K562 (cell line): ENCODE measurements at regions not wholly inside any gene's neighbourhood (a gene's known extent, or its start where the extent isn't known, plus 50 kb on each side); places are given as distances from the start of the nearest gene placed in this dataset.

ENCODE experiments used
- ATAC-seq: fragments of 200-7000 bp; cut with Tn5 transposase; 3 replicates; pipeline ENCODE4 v1.9.1; 2020; ENCODE audit warnings: moderate library complexity
- BruUV-seq: library from RNA; stranded (reverse); fragments of 400-500 nt; replicated peaks from 2 replicates; lab custom pipeline; 2021; lab: Mats Ljungman, UMichigan
- CTCF ChIA-PET: fragments of 300-600 bp; formaldehyde crosslinking; extraction: SDS; loops from one replicate; lab custom pipeline; 2021; ENCODE audit warnings: low intra/inter-chr PET ratio; lab: Yijun Ruan, JAX
- POLR2A ChIA-PET: fragments of 300-600, 350-650 bp; sonication (Branson Sonifier 250); formaldehyde crosslinking; extraction: SDS; loops from one replicate; lab custom pipeline; 2021; ENCODE audit warnings: antibody characterized with exemption, inconsistent platforms; lab: Yijun Ruan, JAX
- DNase-seq, 4 experiments: peaks; one replicate each; pipeline versions ENCODE4 v3.0.0 to v3.0.0-alpha.2; 2011 to 2018; ENCODE audit warnings: low spot score in 3 of 4, mixed read lengths in 3 of 4; ENCODE audit errors: extremely low read depth in 1 of 4
- FAIRE-seq: peaks from 2 replicates; lab custom pipeline; 2011; peaks lifted over from hg19 to GRCh38; lab: Jason Lieb, UNC
- H2AFZ ChIP-seq: 2 replicates; pipeline ENCODE4 v1.6.0; 2011; ENCODE audit warnings: low read depth, low read length, control low read depth, inconsistent platforms
- H3K27ac ChIP-seq: fragments of 200-600 bp; 3 replicates; pipeline ENCODE4 v1.8.0; 2011; ENCODE audit warnings: low read depth, mild to moderate bottlenecking, control low read depth, inconsistent platforms, low read length, moderate library complexity, mixed read lengths; ENCODE audit errors: extremely low read depth
- H3K27me3 ChIP-seq, 2 experiments: fragments of 300-600 bp in 1 of 2; 2 replicates in 1 of 2; 3 replicates in 1 of 2; pipeline versions ENCODE4 v1.6.0 to v1.8.0; 2011; ENCODE audit warnings: inconsistent platforms in 2 of 2, low read length in 2 of 2, mild to moderate bottlenecking in 1 of 2, mixed read lengths in 1 of 2, moderate library complexity in 1 of 2; ENCODE audit not compliant: control insufficient read depth in 2 of 2, insufficient read depth in 2 of 2
- H3K36me3 ChIP-seq: fragments of 300-600 bp; 3 replicates; pipeline ENCODE4 v1.8.0; 2011; ENCODE audit warnings: mild to moderate bottlenecking, low read length, inconsistent platforms; ENCODE audit not compliant: control insufficient read depth, insufficient read depth
- H3K4me1 ChIP-seq, 2 experiments: fragments of 200-600 bp in 1 of 2; replicated peaks in 1 of 2; 2 replicates in 1 of 2; 3 replicates in 1 of 2; pipeline versions ENCODE4 v1.5.1 to v1.8.0; 2011; ENCODE audit warnings: inconsistent platforms in 2 of 2, low read length in 2 of 2, mild to moderate bottlenecking in 1 of 2, mixed read lengths in 1 of 2, moderate library complexity in 1 of 2; ENCODE audit not compliant: control insufficient read depth in 2 of 2, insufficient read depth in 2 of 2
- H3K4me2 ChIP-seq: 2 replicates; pipeline ENCODE4 v1.6.1; 2011; ENCODE audit warnings: low read length, control low read depth, inconsistent platforms, mixed read lengths; ENCODE audit not compliant: insufficient read depth
- H3K4me3 ChIP-seq: fragments of 200-600 bp; sonication (generic), shearing (Covaris generic); 2 replicates; pipeline ENCODE4 v1.5.1; 2016; ENCODE audit warnings: control low read depth, inconsistent platforms
- H3K79me2 ChIP-seq: fragments of 200-600 bp; 3 replicates; pipeline ENCODE4 v1.8.0; 2011; ENCODE audit warnings: low read length, inconsistent platforms; ENCODE audit not compliant: control insufficient read depth, insufficient read depth
- H3K9ac ChIP-seq, 2 experiments: 2 replicates each; pipeline versions ENCODE4 v1.6.0 to v1.6.1; 2011; ENCODE audit warnings: low read depth in 2 of 2, low read length in 2 of 2, control low read depth in 1 of 2, inconsistent platforms in 1 of 2, mild to moderate bottlenecking in 1 of 2, mixed read lengths in 1 of 2; ENCODE audit not compliant: insufficient read depth in 1 of 2
- H3K9me1 ChIP-seq: one replicate; pipeline ENCODE4 v1.6.0; 2011; ENCODE audit warnings: inconsistent platforms, mild to moderate bottlenecking, low read length, moderate library complexity; ENCODE audit not compliant: control insufficient read depth, insufficient read depth
- H3K9me3 ChIP-seq: replicated peaks from 2 replicates; pipeline ENCODE4 v1.5.1; 2011; ENCODE audit warnings: low read depth, low read length, inconsistent platforms; ENCODE audit not compliant: control insufficient read depth, insufficient read depth
- H4K20me1 ChIP-seq: replicated peaks from 2 replicates; pipeline ENCODE4 v1.6.1; 2011; ENCODE audit warnings: low read length, inconsistent platforms, mixed read lengths; ENCODE audit not compliant: control insufficient read depth, insufficient read depth
- ADNP ChIP-seq: fragments of 200-800 bp; sonication (Bioruptor generic); IDR thresholded peaks from 2 replicates; pipeline ENCODE4 v1.6.1; 2016; ENCODE audit warnings: missing genetic modification characterization, missing compliant biosample characterization
- BCL6 ChIP-seq: fragments of 250-450 bp; sonication (Bioruptor Pico); IDR thresholded peaks from 2 replicates; pipeline ENCODE4 v1.4.0; 2020
- C11orf30 ChIP-seq: fragments of 450-650 bp; IDR thresholded peaks from 2 replicates; pipeline ENCODE4 v1.6.1; 2016; ENCODE audit warnings: low read depth, mild to moderate bottlenecking
- MXI1 ChIP-seq: IDR thresholded peaks from 2 replicates; pipeline ENCODE4 v1.6.1; 2011; ENCODE audit warnings: low read depth, mild to moderate bottlenecking, improper control_type of control experiment, low read length
- NFATC3 ChIP-seq: fragments of 450-650 bp; IDR thresholded peaks from 2 replicates; pipeline ENCODE4 v1.6.1; 2017; ENCODE audit warnings: mild to moderate bottlenecking
- PHB2 ChIP-seq: fragments of 450-650 bp; IDR thresholded peaks from 2 replicates; pipeline ENCODE4 v1.6.1; 2017; ENCODE audit warnings: low read depth
- PHF8 ChIP-seq: fragments of 200-600 bp; sonication (generic); IDR thresholded peaks from 2 replicates; pipeline ENCODE4 v1.6.1; 2012; ENCODE audit warnings: mixed run types, mild to moderate bottlenecking, inconsistent platforms, low read length, moderate library complexity, borderline replicate concordance
- PRMT5 ChIP-seq: sonication (generic); formaldehyde crosslinking; IDR thresholded peaks from 2 replicates; pipeline ENCODE4 v1.5.0; 2020; ENCODE audit warnings: missing genetic modification reagents
- RBBP5 ChIP-seq: fragments of 200-600 bp; sonication (generic); IDR thresholded peaks from 2 replicates; pipeline ENCODE4 v1.6.1; 2012; ENCODE audit warnings: borderline replicate concordance, mild to moderate bottlenecking, low read length, control low read depth, inconsistent platforms; ENCODE audit not compliant: insufficient read depth, poor library complexity, severe bottlenecking
- SMAD3 ChIP-seq: fragments of 450-650 bp; formaldehyde crosslinking; conservative IDR thresholded peaks from 2 replicates; pipeline ENCODE4 v1.4.0; 2020; ENCODE audit warnings: mild to moderate bottlenecking
- SRSF3 ChIP-seq: fragments of 200-400 bp; formaldehyde crosslinking; IDR thresholded peaks from 2 replicates; pipeline ENCODE4 v1.6.1; 2016; ENCODE audit warnings: mild to moderate bottlenecking, low read length, moderate library complexity; ENCODE audit not compliant: insufficient read depth
- TAF7 ChIP-seq: fragments of 450-650 bp; IDR thresholded peaks from 2 replicates; pipeline ENCODE4 v1.6.1; 2016; ENCODE audit warnings: missing genetic modification characterization, missing compliant biosample characterization
- TAF9B ChIP-seq: fragments of 450-650 bp; IDR thresholded peaks from 2 replicates; pipeline ENCODE4 v1.6.1; 2018; ENCODE audit warnings: mild to moderate bottlenecking; ENCODE audit not compliant: partially characterized antibody
- ZNF124 ChIP-seq: sonication (generic); formaldehyde crosslinking; IDR thresholded peaks from 2 replicates; pipeline ENCODE4 v1.8.1; 2022; ENCODE audit warnings: missing genetic modification reagents
- WGBS: fragments of 100-300 bp; shearing (Covaris generic); methylation state at CpG from one replicate; pipeline ENCODE4 v1.1.6; 2016; ENCODE audit warnings: low coverage, mixed read lengths; ENCODE audit not compliant: insufficient coverage; ENCODE audit errors: missing lambda C conversion rate; 5-methylcytosine and 5-hydroxymethylcytosine counted together
- in situ Hi-C: fragments of 300-500 bp; cut with MboI; formaldehyde crosslinking; loops from 4 replicates; pipeline ENCODE4 v1.15.0; 2018; ENCODE audit warnings: inconsistent platforms, mixed read lengths
- intact Hi-C: fragments of 100-400 bp; cut with micrococcal nuclease; formaldehyde crosslinking; loops from 2 replicates; pipeline ENCODE4 v1.14.2; 2022
- TF ChIP-seq, protein P1 (sequence below): fragments of 200-400 bp; formaldehyde crosslinking; IDR thresholded peaks from 2 replicates; pipeline ENCODE4 v1.6.1; 2017; ENCODE audit warnings: mild to moderate bottlenecking, low read depth, low read length, moderate library complexity

DNA sequence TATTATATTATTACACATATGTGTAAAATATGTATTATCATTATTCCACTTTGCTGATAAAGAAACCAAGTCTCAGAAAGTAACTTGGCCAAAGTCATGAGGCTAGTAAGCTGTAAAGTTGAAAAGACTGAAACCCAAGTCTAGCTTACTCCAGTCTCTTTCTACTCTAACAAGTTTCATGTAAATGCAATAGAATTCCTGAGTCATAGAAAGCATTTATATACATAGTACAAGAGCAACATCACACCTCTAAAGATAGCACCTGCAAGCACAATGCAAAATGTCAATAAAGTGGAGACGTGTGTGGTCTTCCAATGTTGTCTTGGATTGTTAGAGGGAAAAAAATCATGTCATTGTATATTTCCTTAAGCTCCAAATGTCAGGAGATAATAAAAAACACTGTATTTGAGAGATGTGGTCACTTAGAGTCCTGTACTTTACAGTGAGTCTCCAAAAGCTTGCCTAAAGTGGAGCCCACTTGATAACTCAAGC lies 430.3 kb upstream of the NRP1 start (continued):
- TF ChIP-seq BCL6 (CRISPR knock-in tag) (no peak), PRMT5 (CRISPR knock-in tag) (no peak), RBBP5 (no peak)

DNA sequence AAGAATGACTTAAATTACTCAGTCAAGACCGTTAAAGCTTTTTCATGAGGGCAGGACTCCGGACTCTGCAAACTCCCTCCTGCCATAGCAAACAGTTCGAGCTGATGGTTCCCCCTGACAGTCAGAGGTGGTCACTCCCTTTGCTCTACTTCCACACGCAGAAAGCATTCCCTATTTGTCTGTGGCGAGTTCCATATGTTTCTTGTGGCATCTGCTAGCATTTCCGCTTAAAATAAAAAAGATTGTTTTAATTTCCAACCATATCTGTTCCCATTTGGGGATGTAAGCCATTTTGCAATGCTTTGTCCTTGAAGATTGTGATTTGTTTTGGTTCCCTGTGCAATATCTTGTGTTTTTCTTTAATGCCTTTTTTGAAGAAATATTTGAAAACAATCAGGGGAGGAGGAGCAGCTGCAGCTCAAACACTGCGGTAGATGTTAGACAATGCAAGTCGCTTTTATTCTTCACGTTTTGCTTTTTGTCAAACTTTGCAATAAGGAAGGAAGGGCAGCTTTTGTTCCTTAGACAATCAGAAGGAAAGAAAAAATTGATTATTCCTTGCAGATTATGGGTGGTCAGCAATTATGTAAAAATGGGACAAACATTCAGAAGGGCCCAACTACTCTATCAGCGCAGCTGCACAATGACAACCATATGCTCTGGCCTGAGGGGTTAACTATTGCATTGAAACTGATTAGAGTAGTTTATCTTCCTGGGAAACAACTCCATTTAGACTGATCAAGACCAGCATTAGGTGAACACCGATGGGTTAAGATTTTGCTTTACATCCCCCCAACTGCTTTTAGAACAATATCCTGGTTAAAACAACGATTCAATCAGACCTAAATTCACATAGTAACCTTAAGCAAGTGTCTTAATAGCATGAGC lies 425.8 kb upstream of the NRP1 start:
- no peaks in the 10 kb centered on the region for H3K79me2 ChIP-seq
- ChIA-PET POLR2A (interaction anchor here (0.6 to 0.9 kb wide), 2 partner anchors 28 to 799 kb away, joined by 3 to 4 read pairs; no protein-coding TSS in a partner anchor), CTCF (no interaction called here)
- no peaks in the 10 kb centered on the region for H3K9me1 ChIP-seq
- no peak overlapping the region for H3K4me3 ChIP-seq
- intact Hi-C loops: no loop called here
- no peaks in the 10 kb centered on the region for H3K9me3 ChIP-seq
- 1% methylated on average over 12 of the region's 12 CpGs for WGBS
- BruUV-seq: no TSS peak
- H3K4me1 ChIP-seq: no peaks in the 10 kb centered on the region
- no peak overlapping the region for H2AFZ ChIP-seq
- ATAC-seq (no peak), DNase-seq (no peak), FAIRE-seq (no peak)
- TF ChIP-seq ZNF124 (CRISPR knock-in tag): no peak
- TF ChIP-seq TAF7 (tag): no peak
- TF ChIP-seq ADNP (tag): no peak
- TF ChIP-seq PHB2: no peak
- TF ChIP-seq SMAD3 (CRISPR knock-in tag): no peak
- no peak for TF ChIP-seq PHF8
- TF ChIP-seq, protein P1, sequence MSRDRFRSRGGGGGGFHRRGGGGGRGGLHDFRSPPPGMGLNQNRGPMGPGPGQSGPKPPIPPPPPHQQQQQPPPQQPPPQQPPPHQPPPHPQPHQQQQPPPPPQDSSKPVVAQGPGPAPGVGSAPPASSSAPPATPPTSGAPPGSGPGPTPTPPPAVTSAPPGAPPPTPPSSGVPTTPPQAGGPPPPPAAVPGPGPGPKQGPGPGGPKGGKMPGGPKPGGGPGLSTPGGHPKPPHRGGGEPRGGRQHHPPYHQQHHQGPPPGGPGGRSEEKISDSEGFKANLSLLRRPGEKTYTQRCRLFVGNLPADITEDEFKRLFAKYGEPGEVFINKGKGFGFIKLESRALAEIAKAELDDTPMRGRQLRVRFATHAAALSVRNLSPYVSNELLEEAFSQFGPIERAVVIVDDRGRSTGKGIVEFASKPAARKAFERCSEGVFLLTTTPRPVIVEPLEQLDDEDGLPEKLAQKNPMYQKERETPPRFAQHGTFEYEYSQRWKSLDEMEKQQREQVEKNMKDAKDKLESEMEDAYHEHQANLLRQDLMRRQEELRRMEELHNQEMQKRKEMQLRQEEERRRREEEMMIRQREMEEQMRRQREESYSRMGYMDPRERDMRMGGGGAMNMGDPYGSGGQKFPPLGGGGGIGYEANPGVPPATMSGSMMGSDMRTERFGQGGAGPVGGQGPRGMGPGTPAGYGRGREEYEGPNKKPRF: no peak
- TF ChIP-seq C11orf30: no peak
- TF ChIP-seq NFATC3: no peak
- TF ChIP-seq TAF9B: no peak
- TF ChIP-seq SRSF3: no peak
- no peak for TF ChIP-seq MXI1
- H3K27ac ChIP-seq: no peak overlapping the region
- no peak overlapping the region for H3K9ac ChIP-seq
- H4K20me1 ChIP-seq: no peaks in the 10 kb centered on the region
- H3K4me2 ChIP-seq: no peak overlapping the region
- in situ Hi-C loops: no loop called here
- no peaks in the 10 kb centered on the region for H3K27me3 ChIP-seq
- no peaks in the 10 kb centered on the region for H3K36me3 ChIP-seq
